OCI-LY7 (cell line): ENCODE measurements at regions not wholly inside any gene's neighbourhood (a gene's known extent, or its start where the extent isn't known, plus 50 kb on each side); places are given as distances from the start of the nearest gene placed in this dataset.

Experiments
- BruUV-seq: library from RNA; stranded (reverse); fragments of 400-500 nt; replicated peaks from 2 replicates; lab custom pipeline; 2021; lab: Mats Ljungman, UMichigan
- CTCF ChIA-PET: fragments of 300-600 bp; sonication (Branson Sonifier 250); formaldehyde crosslinking; loops from one replicate; lab custom pipeline; 2022; ENCODE audit warnings: antibody characterized with exemption; ENCODE audit not compliant: unreplicated experiment; lab: Charles Lee
- POLR2A ChIA-PET: fragments of 300-600 bp; sonication (Branson Sonifier 250); formaldehyde crosslinking; loops from one replicate; lab custom pipeline; 2022; ENCODE audit warnings: antibody characterized with exemption; lab: Charles Lee
- DNase-seq: peaks from one replicate; pipeline ENCODE4 v3.0.0-alpha.2; 2015; ENCODE audit warnings: low spot score
- H2AFZ ChIP-seq: fragments of 200-600 bp; sonication (generic), shearing (Covaris generic); 2 replicates; pipeline ENCODE4 v1.6.1; 2014; ENCODE audit warnings: mild to moderate bottlenecking, antibody characterized with exemption, low read length, moderate library complexity
- H3K27ac ChIP-seq: fragments of 200-600 bp; sonication (generic); 2 replicates; pipeline ENCODE4 v1.5.1; 2014; ENCODE audit warnings: mixed run types, low read depth, mild to moderate bottlenecking, moderate library complexity, low read length, inconsistent platforms; ENCODE audit not compliant: poor library complexity, severe bottlenecking
- H3K36me3 ChIP-seq: fragments of 200-600 bp; sonication (generic); 2 replicates; pipeline ENCODE4 v1.6.1; 2014; ENCODE audit warnings: mild to moderate bottlenecking, antibody characterized with exemption, low read length, moderate library complexity, mixed read lengths; ENCODE audit not compliant: insufficient read depth
- H3K4me1 ChIP-seq: fragments of 200-600 bp; sonication (generic); 2 replicates; pipeline ENCODE4 v1.5.1; 2014; ENCODE audit warnings: mild to moderate bottlenecking, low read length; ENCODE audit not compliant: insufficient read depth, poor library complexity, severe bottlenecking
- H3K4me2 ChIP-seq: fragments of 200-600 bp; sonication (generic); 2 replicates; pipeline ENCODE4 v1.6.1; 2014; ENCODE audit warnings: mild to moderate bottlenecking, low read length
- H3K4me3 ChIP-seq: fragments of 200-600 bp; sonication (generic); 2 replicates; pipeline ENCODE4 v1.5.1; 2014; ENCODE audit warnings: mild to moderate bottlenecking, low read depth, low read length; ENCODE audit not compliant: poor library complexity, severe bottlenecking
- H3K79me2 ChIP-seq: fragments of 200-600 bp; sonication (generic); 2 replicates; pipeline ENCODE4 v1.6.1; 2016; ENCODE audit warnings: low read depth, mild to moderate bottlenecking, low read length, moderate library complexity, mixed read lengths; ENCODE audit not compliant: insufficient read depth
- H3K9me2 ChIP-seq: fragments of 200-600 bp; sonication (generic); 2 replicates; pipeline ENCODE4 v1.6.1; 2016; ENCODE audit warnings: mild to moderate bottlenecking, low read length, mixed read lengths; ENCODE audit not compliant: insufficient read depth
- H3K9me3 ChIP-seq: fragments of 200-600 bp; sonication (generic); 2 replicates; pipeline ENCODE4 v1.6.1; 2014; ENCODE audit warnings: mild to moderate bottlenecking, mixed run types, low read length, mixed read lengths
- H4K20me1 ChIP-seq: fragments of 200-600 bp; sonication (generic); 2 replicates; pipeline ENCODE4 v1.6.1; 2014; ENCODE audit warnings: mild to moderate bottlenecking, antibody characterized with exemption, low read length, moderate library complexity, mixed read lengths; ENCODE audit not compliant: insufficient read depth
- CTCF ChIP-seq: fragments of 200-600 bp; sonication (generic); conservative IDR thresholded peaks from 2 replicates; pipeline ENCODE4 v1.5.1; 2014; ENCODE audit warnings: mild to moderate bottlenecking, antibody characterized with exemption, low read length, moderate library complexity, mixed read lengths
- EZH2phosphoT487 ChIP-seq: fragments of 200-600 bp; sonication (generic); IDR thresholded peaks from 2 replicates; pipeline ENCODE4 v1.6.1; 2018; ENCODE audit warnings: low read depth, borderline replicate concordance, mild to moderate bottlenecking, mixed run types, antibody characterized with exemption, low read length, moderate library complexity, mixed read lengths
- intact Hi-C: fragments of 100-400 bp; cut with micrococcal nuclease; formaldehyde crosslinking; loops from one replicate; pipeline ENCODE4 v1.10.0; 2022; ENCODE audit not compliant: unreplicated experiment

DNA sequence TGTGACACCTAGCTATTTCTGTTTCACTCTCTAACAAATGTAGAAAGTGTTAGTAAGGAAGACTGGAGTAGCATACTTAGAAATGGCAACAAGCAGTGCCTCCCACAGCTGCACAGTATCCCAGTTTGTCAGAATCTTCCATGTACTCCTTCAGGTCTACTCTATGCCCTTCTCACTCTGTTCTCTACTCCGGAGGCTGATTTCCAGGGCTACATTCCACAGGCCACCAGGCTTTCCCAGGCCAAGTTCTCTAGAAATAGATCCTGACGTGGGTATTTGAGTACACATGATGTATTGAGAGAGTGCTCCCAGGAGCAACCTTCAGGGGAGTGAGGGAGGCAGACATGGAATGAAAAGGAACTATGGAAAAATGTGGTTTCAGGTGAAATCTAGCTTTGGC lies 177.3 kb upstream of the GK2 start:
- no TSS peak for BruUV-seq
- no peaks in the 10 kb centered on the region for H3K79me2 ChIP-seq
- H3K4me3 ChIP-seq: no peak overlapping the region
- DNase-seq: no peak
- H3K9me3 ChIP-seq: no peaks in the 10 kb centered on the region
- H3K4me2 ChIP-seq: no peak overlapping the region
- no peaks in the 10 kb centered on the region for H3K9me2 ChIP-seq
- H4K20me1 ChIP-seq: no peaks in the 10 kb centered on the region
- intact Hi-C loops: no loop called here
- H3K4me1 ChIP-seq: no peaks in the 10 kb centered on the region
- ChIA-PET CTCF (no interaction called here), POLR2A (interaction anchor here (0.6 kb wide), 2 partner anchors 13 to 44 kb away, joined by 3 to 5 read pairs; no protein-coding TSS in a partner anchor)
- H2AFZ ChIP-seq: no peak overlapping the region
- TF ChIP-seq CTCF (no peak), EZH2phosphoT487 (no peak)
- H3K36me3 ChIP-seq: no peaks in the 10 kb centered on the region
- no peak overlapping the region for H3K27ac ChIP-seq

- BruUV-seq: no TSS peak
- Histone ChIP-seq H3K4me3 (no peak overlapping the region), H3K36me3 (no peaks in the 10 kb centered on the region), H3K4me1 (no peaks in the 10 kb centered on the region), H3K9me2 (no peaks in the 10 kb centered on the region), H3K27ac (no peak overlapping the region), H3K4me2 (no peak overlapping the region), H3K79me2 (no peaks in the 10 kb centered on the region), H2AFZ (no peak overlapping the region), H3K9me3 (no peaks in the 10 kb centered on the region), H4K20me1 (no peaks in the 10 kb centered on the region)
- ChIA-PET POLR2A (interaction anchor here (0.6 kb wide), 2 partner anchors 14 to 43 kb away, joined by 3 to 5 read pairs; no protein-coding TSS in a partner anchor), CTCF (no interaction called here)
- intact Hi-C loops: no loop called here
- no peak for DNase-seq
- TF ChIP-seq EZH2phosphoT487 (no peak), CTCF (no peak)
Observed at GRCh38 chr4:79584902-79585301, 176.9 kb upstream of the GK2 start.

GRCh38 chr4:79584352-79584751 lies 176.3 kb upstream of the GK2 start:
- Histone ChIP-seq H3K4me2 (no peak overlapping the region), H3K4me3 (no peak overlapping the region), H3K9me2 (no peaks in the 10 kb centered on the region), H3K9me3 (no peaks in the 10 kb centered on the region), H3K79me2 (no peaks in the 10 kb centered on the region), H3K36me3 (no peaks in the 10 kb centered on the region), H2AFZ (no peak overlapping the region), H4K20me1 (no peaks in the 10 kb centered on the region), H3K27ac (no peak overlapping the region), H3K4me1 (no peaks in the 10 kb centered on the region)
- POLR2A ChIA-PET: no interaction called here
- no TSS peak for BruUV-seq
- intact Hi-C loops: no loop called here
- DNase-seq: no peak
- no peak for TF ChIP-seq CTCF
- no peak for TF ChIP-seq EZH2phosphoT487
- CTCF ChIA-PET: no interaction called here
